ENCODE measurements at regions not wholly inside any gene's neighbourhood (a gene's known extent, or its start where the extent isn't known, plus 50 kb on each side); places are given as distances from the start of the nearest gene placed in this dataset.

- Histone ChIP-seq H3K36me3 (replicated peaks in 1 of 2; ENCODE audit: control insufficient read depth in 1 of 2, insufficient read depth in 2 of 2, low read length in 2 of 2) (no peaks in the 10 kb centered on the region), H3K27ac (ENCODE audit: extremely low read length, insufficient read depth, low read length) (no peak overlapping the region), H3K79me2 (ENCODE audit: insufficient read depth, low read length) (no peaks in the 10 kb centered on the region), H4K20me1 (ENCODE audit: insufficient read depth, low read length) (no peaks in the 10 kb centered on the region), H3K9me3 (ENCODE audit: low read length) (no peaks in the 10 kb centered on the region), H2AFZ (ENCODE audit: low read length) (no peak overlapping the region), H3K27me3 (ENCODE audit: control insufficient read depth in 1 of 2, insufficient read depth in 2 of 2, low read length in 2 of 2) (peaks cover 3 to 10% of the 10 kb centered on the region in 2 experiments; a peak in 2 of 5 replicates), H3K4me3 (replicated peaks in 1 of 3; ENCODE audit: insufficient read depth in 1 of 3, low read depth in 2 of 3, low read length in 3 of 3) (no peak overlapping the region), H3K9ac (ENCODE audit: insufficient read depth, low read depth, low read length) (no peak overlapping the region), H3K4me2 (ENCODE audit: low read depth, low read length) (no peak overlapping the region), H3K4me1 (ENCODE audit: insufficient read depth, low read length) (no peaks in the 10 kb centered on the region)
- CTCF ChIA-PET (ENCODE audit: low intra/inter-chr PET ratio, low total read pairs) = no interaction called here
- DNase-seq (ENCODE audit: low spot score) (no peak), ATAC-seq (no peak), FAIRE-seq (no peak)
- 5% methylated on average over 1 of the region's 1 CpG for WGBS (ENCODE audit: low lambda C conversion rate)
- POLR2A ChIA-PET = no interaction called here
- intact Hi-C loops (cut with micrococcal nuclease; ENCODE audit: unreplicated experiment) (no loop called here), in situ Hi-C loops (cut with HindIII; ENCODE audit: extremely low pct_ligation_motif_present, low pct_unique_long_range_greater_than_20kb) (no loop called here)
- no TSS peak for BruUV-seq (replicated peaks)
- TF ChIP-seq PRDM4 (CRISPR knock-in tag; IDR thresholded peaks at IDR 0.05; ENCODE audit: borderline replicate concordance) (no peak), KDM2A (CRISPR knock-in tag; IDR thresholded peaks at IDR 0.05; ENCODE audit: borderline replicate concordance, low read depth) (no peak), HCFC1 (IDR thresholded peaks at IDR 0.05; ENCODE audit: low read depth, low read length) (no peak), ZNF337 (CRISPR knock-in tag; IDR thresholded peaks at IDR 0.05; ENCODE audit: borderline replicate concordance, low read depth) (no peak), SETDB1 (CRISPR knock-in tag; IDR thresholded peaks at IDR 0.05; ENCODE audit: borderline replicate concordance) (no peak), ZNF737 (CRISPR knock-in tag; IDR thresholded peaks at IDR 0.05; ENCODE audit: borderline replicate concordance) (no peak), POGZ (CRISPR knock-in tag; IDR thresholded peaks at IDR 0.05) (no peak), DMAP1 (CRISPR knock-in tag; IDR thresholded peaks at IDR 0.05) (no peak), PPARG (CRISPR knock-in tag; conservative IDR thresholded peaks at IDR 0.05) (no peak), ZSCAN9 (CRISPR knock-in tag; IDR thresholded peaks at IDR 0.05; ENCODE audit: borderline replicate concordance) (no peak), ZNF83 (CRISPR knock-in tag; IDR thresholded peaks at IDR 0.05; ENCODE audit: borderline replicate concordance) (no peak), ATRX (CRISPR knock-in tag; IDR thresholded peaks at IDR 0.05; ENCODE audit: borderline replicate concordance) (no peak)
- TF ChIP-seq, protein P1, sequence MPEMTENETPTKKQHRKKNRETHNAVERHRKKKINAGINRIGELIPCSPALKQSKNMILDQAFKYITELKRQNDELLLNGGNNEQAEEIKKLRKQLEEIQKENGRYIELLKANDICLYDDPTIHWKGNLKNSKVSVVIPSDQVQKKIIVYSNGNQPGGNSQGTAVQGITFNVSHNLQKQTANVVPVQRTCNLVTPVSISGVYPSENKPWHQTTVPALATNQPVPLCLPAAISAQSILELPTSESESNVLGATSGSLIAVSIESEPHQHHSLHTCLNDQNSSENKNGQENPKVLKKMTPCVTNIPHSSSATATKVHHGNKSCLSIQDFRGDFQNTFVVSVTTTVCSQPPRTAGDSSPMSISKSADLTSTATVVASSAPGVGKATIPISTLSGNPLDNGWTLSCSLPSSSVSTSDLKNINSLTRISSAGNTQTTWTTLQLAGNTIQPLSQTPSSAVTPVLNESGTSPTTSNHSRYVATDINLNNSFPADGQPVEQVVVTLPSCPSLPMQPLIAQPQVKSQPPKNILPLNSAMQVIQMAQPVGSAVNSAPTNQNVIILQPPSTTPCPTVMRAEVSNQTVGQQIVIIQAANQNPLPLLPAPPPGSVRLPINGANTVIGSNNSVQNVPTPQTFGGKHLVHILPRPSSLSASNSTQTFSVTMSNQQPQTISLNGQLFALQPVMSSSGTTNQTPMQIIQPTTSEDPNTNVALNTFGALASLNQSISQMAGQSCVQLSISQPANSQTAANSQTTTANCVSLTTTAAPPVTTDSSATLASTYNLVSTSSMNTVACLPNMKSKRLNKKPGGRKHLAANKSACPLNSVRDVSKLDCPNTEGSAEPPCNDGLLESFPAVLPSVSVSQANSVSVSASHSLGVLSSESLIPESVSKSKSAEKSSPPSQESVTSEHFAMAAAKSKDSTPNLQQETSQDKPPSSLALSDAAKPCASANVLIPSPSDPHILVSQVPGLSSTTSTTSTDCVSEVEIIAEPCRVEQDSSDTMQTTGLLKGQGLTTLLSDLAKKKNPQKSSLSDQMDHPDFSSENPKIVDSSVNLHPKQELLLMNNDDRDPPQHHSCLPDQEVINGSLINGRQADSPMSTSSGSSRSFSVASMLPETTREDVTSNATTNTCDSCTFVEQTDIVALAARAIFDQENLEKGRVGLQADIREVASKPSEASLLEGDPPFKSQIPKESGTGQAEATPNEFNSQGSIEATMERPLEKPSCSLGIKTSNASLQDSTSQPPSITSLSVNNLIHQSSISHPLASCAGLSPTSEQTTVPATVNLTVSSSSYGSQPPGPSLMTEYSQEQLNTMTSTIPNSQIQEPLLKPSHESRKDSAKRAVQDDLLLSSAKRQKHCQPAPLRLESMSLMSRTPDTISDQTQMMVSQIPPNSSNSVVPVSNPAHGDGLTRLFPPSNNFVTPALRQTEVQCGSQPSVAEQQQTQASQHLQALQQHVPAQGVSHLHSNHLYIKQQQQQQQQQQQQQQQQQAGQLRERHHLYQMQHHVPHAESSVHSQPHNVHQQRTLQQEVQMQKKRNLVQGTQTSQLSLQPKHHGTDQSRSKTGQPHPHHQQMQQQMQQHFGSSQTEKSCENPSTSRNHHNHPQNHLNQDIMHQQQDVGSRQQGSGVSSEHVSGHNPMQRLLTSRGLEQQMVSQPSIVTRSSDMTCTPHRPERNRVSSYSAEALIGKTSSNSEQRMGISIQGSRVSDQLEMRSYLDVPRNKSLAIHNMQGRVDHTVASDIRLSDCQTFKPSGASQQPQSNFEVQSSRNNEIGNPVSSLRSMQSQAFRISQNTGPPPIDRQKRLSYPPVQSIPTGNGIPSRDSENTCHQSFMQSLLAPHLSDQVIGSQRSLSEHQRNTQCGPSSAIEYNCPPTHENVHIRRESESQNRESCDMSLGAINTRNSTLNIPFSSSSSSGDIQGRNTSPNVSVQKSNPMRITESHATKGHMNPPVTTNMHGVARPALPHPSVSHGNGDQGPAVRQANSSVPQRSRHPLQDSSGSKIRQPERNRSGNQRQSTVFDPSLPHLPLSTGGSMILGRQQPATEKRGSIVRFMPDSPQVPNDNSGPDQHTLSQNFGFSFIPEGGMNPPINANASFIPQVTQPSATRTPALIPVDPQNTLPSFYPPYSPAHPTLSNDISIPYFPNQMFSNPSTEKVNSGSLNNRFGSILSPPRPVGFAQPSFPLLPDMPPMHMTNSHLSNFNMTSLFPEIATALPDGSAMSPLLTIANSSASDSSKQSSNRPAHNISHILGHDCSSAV (CRISPR knock-in tag; IDR thresholded peaks at IDR 0.05; ENCODE audit: borderline replicate concordance) = no peak
- TF ChIP-seq, protein P2, sequence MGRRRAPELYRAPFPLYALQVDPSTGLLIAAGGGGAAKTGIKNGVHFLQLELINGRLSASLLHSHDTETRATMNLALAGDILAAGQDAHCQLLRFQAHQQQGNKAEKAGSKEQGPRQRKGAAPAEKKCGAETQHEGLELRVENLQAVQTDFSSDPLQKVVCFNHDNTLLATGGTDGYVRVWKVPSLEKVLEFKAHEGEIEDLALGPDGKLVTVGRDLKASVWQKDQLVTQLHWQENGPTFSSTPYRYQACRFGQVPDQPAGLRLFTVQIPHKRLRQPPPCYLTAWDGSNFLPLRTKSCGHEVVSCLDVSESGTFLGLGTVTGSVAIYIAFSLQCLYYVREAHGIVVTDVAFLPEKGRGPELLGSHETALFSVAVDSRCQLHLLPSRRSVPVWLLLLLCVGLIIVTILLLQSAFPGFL (CRISPR knock-in tag; IDR thresholded peaks at IDR 0.05) = no peak
Measured at GRCh38 chr2:19552270-19552669, 193.8 kb upstream of the OSR1 start.

Data from HepG2 (cell line).